KBM-7 (cell line): ENCODE measurements at regions not wholly inside any gene's neighbourhood (a gene's known extent, or its start where the extent isn't known, plus 50 kb on each side); places are given as distances from the start of the nearest gene placed in this dataset.

ENCODE experiments used
- DNase-seq: peaks from one replicate; pipeline ENCODE4 v3.0.0-alpha.2; 2015
- in situ Hi-C: fragments of 300-500 bp; cut with MboI; formaldehyde crosslinking; loops from 2 replicates; pipeline ENCODE4 v1.14.3; 2020; ENCODE audit warnings: low sequenced_read_pairs, low pct_unique_long_range_greater_than_20kb, mixed read lengths

DNA sequence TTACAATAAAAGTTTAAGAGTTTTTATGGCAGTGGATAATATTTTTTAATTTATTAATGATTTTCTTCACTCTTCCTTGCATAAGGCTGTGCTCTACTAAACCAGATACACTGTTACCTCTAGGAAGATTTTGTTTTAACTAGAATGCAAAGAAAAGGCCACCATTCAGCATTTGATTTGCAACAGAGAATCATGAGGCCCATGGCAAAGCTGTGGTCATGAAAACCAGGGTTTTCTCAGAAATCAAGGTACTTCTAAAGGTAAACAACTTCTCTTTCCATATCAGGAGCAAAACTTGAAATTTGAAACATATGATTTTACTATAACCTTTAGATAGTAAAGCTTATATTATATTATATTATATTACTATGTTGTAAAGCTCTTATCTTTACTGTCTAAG, 94.4 kb downstream of the FAM76B start:
- in situ Hi-C loops = no loop called here
- DNase-seq = no peak

DNA sequence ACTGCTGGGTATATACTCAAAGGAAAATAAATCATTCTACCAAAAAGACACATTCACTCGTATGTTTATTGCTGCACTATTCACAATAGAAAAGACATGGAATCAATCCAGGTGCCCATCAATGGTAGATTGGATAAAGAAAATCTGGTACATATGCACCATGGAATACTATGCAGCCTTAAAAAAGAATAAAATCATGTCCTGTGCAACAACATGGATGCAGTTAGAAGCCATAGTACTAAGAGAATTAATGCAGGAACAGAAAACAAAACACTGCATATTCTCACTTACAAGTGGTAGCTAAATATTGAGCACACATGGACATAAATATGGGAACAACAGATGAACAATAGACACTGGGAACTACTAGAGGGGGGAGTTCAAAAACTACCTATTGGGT, 96.3 kb downstream of the FAM76B start:
- in situ Hi-C loops = no loop called here
- no peak for DNase-seq

DNA sequence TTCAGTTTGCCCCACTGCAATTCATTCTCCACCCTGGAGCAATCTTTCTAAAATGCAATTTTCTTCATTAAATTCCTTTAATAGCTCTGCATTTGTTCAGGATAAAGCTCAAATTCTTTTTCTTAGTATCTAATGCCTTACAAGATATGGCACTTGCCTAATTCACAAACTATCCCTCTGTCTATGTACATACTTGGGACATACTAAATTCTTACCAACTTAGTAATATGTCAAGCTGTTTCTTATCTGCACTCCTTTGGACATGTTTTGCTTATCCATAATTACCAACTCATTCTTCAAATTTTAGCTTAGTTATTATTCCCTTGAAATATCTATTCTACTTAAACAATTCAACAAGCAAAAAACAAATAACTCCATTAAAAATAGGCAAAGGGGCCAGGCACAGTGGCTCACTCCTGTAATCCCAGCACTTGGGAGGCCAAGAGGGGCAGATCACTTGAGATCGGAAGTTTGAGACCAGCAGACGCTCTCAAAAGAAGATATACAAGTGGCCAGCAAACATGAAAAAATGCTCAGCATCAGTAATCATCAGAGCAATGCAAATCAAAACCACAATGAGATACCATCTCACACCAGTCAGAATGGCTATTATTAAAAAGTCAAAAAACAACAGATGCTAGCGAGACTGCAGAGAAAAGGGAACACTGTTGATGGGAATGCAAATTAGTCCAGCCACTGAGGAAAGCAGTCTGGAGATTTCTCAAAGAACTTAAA, 96.9 kb downstream of the FAM76B start:
- DNase-seq = no peak
- in situ Hi-C loops = no loop called here

DNA sequence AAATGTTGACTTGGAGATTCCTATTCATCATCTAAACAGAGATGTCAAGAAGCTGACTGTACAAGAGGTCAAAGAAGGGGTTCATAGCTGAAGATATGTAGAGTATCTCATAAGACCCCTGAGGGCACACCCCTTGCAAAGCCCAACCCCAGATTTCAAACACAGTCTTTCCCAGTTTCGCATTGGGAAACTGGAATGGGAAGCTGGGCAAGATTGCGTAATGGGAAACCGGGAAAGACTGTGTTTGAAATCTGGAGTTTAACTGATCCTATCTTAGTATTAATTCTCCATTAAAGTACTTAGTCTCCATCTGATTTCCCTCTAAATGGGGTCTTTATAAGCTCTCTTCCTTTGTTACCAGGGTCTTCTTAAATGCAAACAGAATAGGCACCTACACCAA, 99.5 kb downstream of the FAM76B start:
- DNase-seq = no peak
- in situ Hi-C loops = no loop called here

DNA sequence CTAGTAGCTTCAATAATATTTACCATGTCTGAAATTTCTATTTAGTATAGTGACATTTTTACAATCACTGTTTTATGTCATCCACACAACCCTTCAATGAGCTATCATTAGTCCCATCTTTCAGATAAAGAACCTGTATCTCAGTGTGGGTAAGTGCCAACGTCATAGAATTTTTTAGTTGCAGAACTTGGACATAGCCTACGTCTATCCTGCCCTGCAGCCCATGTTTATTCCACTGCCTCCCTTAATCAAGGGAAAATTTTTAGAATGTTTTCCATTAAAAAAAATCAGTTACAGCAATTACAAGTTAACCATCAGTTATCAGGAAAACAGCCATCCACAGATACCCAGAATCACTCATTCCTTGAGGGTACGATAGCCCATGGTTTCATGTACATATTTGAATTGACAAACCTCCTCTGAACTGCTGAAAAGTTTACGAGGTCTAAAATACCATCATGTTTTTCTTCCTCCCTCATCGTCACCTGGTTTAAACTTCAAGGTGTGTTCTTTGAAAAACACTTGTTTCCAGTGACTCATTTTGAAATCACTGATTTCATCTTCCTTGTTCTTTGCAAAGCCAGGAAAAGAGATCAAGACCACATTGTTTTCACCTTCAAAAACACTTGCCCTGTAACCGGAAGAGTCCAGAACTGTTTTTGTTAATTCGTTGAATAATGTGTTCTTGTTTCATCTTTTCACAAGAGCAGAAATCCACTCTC, 100.9 kb downstream of the FAM76B start:
- DNase-seq = no peak
- in situ Hi-C loops = no loop called here

DNA sequence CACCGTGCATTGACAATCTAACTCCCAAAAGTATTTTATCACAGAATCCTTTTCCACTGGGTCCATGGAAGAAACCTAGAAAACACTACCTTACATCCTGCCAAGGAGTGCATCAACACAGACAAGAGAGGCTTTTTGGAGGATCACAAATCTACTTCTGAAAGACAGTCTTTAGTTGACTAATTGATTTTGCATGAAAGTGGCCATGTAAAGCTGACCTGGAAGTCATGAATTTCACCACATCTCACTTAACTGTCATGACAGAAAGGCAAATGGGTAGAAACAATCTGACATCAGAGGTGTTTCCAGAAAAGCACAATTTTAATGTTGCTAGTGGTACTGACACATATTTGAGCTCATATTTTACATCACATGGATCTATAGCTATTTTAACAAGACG, 101.6 kb downstream of the FAM76B start:
- in situ Hi-C loops = no loop called here
- no peak for DNase-seq

DNA sequence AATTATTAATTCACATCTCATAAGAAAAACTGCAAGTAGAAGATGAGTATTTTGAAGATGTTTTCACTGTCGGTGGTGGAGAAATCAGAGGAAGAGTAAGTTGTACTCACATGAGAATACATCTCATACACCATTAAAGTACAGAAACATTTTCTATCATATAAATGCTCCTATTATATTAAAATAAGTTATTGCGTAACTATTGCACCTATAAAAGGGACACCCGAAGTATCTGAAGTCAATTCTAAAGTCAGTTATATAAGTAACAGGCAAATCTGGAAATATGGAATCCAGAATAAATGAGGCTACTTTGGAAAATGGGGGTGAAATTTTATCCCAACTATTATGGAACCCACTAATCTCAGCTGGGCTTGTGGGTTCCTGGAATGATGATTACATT, 103.3 kb downstream of the FAM76B start:
- DNase-seq = no peak
- in situ Hi-C loops = no loop called here

DNA sequence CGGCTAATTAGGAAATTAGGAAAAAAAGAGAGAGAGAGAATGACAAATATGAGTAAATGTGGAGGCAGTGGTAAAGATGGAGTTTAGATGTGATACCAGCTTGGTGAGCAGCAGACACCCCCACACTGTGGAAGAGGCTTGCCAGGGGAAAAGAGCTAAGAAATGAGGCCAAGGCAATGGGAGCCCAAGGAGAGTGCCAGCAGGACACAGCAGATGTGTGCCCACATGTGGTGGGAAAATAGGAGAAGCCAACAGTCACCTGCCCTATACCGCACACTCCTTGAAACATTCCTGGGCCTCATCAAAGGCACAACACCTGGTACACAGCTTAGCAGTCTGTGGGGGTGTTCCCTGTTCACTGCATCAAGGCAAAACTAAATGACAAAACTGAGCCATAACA, 104.9 kb downstream of the FAM76B start:
- DNase-seq = no peak
- in situ Hi-C loops = no loop called here

DNA sequence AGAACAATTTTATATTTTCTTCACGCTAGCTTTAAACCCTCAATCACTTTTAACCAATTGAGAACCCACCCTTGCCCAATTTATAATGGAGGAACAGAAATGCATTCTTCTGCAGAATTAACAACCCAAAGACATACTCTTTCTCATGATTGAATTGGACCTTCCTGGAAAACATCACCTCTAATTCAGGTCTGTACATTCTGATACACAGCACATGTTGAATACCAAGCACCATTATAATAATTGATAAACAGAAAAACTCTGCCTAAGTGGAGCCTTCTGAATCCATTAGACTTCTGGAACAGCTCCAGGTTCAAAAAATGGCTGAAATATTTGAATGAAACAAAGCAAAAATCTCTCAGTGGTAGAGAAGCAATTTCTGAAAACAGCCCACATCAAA, 105.4 kb downstream of the FAM76B start:
- in situ Hi-C loops = no loop called here
- no peak for DNase-seq

DNA sequence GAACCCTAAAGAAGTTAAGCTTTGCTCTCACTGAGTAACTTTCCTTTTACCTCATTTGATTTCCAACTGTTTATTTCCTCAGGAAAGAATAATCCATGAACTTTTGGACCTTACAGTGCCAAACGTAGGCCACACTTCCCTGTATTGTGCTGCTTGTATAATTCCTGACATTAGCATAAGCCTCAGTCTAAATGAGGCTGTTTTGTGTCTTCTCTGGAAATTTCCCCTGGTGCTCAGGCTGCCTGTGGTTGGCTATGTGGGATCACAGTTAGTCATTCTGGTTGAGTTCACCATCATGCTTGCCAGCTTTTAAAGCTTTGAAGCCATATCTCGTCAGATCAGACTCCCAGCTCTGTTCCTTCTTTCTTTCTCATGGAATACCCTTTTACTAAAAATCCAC, 107.0 kb downstream of the FAM76B start:
- in situ Hi-C loops = no loop called here
- DNase-seq = no peak

DNA sequence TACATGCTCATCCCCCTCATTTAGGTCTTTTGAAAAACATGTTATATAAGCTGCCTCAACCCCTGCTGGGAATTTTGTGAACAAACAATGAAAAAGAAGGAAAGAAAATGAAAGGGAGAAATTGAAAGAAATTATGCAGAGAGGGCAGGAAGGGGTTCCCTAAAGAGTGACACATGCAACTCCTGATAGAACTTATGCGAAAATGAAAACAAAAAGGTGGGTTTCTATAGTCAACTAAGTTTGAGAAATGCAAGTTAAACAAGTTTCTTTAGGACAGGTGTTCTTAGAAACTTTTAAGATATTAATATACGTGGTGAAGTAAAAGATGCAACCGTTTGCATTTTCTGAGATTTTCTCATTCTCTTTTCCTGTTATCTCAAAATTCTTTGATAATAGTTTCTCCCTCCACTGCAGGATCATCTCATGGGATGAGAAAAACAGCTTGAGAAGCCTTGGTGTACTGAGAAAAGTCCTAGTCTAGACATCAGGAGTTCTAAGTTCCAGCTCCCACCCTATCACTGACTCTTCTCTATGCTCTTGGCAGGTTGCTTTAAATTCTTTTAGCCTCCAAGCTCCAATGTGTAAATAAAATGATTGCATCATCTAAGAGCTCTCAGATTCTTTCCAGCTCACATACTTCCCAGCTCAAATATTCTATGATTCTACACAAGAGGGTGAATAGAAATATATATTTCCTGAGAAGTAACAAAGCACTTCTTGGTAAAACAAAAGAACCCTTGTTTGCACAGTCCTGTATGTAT, 109.2 kb downstream of the FAM76B start:
- no peak for DNase-seq
- in situ Hi-C loops = no loop called here

DNA sequence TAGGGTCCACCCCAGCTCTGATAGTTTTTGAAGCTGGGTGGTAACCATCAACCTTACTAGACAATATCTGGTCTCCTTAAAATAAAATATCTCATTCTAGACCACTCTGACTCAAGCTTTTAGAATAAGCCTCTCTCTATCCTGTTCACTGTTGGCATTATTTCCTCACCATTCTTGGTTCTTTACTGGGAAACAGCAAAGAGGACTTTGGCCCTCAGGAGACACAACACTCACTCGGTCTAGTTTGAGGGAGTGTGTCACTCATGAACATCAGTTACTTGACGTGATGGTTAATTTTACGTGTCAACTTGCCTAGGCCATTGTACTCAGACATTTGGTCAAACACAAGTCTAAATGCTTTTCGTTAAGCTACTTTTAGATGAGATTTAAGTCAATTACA, 110.6 kb downstream of the FAM76B start:
- in situ Hi-C loops = no loop called here
- DNase-seq = no peak

DNA sequence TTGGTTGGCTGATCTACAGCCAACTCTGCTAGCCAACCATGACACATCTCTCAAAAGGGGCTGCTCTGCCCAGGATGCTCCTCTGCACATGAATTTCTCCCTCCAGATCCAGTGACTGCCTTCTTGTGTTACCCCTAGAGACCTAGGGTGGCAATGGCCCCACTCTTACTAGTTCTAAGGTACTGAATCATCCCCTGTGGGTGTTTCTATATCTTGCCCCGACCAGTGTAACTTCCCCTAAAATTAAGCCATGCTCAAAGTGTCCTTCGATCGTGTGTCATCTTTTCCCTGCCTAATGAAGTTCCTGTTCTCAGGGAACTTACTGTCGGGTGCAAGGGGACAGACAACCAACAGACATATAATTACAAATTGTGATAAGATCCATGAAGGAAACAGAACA, 113.3 kb downstream of the FAM76B start:
- in situ Hi-C loops = no loop called here
- DNase-seq = no peak

DNA sequence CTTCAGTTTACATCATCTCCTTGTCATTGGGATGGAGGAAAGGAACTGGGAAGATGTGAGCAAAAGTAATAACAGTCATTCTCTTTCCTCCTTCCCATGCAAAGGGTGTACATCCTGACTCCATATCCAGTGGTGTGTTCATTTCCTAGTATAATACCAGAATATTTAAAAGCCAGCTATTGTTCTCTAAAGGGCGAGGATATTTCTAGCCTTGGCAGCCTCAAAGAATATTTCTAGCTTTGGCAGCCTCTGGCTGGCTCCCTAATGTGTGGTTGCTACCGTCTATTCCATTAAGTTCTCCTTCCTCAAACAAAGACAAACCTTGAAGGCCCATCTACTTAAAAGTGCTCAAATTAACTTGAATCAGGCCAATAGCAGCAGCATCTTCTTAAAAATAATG, 114.0 kb downstream of the FAM76B start:
- in situ Hi-C loops = no loop called here

DNA sequence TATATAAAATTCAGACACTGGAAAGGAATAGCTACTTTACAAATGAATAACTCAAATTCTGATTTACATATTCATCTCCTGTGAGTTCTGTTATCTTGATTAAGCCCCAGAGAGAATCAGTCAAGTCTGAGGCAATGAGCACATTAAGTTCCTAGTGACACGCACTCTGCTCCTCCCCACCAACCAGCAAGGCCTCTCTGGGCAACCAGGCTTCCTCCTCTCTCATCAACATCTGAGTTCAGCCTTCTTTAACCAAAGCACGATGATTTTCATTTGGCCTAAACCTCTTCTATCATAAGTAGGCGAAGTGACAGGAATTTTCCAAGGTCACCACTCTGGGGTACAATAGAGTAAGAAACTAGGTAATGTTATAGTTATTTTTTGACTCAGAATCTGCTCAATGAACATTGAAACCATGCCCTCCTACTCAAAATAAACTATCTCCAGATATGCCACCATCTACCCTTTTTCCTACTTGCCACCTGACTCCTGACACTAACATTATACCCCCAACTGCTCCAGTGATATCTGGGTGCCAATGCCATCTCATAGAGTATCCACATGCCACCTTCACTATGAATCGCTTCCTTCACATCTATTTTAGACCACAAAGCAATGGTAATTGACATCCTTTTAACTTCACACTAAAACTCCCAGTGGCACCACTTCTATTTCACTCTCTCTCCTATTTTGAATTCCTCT, 114.8 kb downstream of the FAM76B start:
- no peak for DNase-seq
- in situ Hi-C loops = no loop called here

More for the DNA sequence above, 114.0 kb downstream of the FAM76B start:
- no peak for DNase-seq

DNA sequence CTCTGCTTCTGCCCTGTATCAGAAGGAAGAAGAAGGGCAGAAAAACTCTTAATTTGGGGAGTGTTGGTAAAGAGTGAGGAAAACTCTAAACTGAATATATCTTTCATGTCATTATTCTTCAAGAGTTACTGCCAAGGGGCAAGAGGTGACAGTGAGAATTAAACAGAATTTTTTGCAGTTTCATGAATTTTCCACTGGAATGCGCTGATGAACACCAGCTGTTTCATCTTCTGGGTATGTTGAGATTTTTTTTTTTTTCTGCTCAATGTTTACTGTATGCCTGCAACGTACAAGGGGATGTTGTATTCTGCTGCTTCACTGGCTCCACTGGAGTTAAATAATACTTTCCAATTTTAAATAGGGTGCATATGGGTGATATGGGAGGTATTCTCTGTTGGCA, 117.8 kb downstream of the FAM76B start:
- DNase-seq = no peak
- in situ Hi-C loops = no loop called here

DNA sequence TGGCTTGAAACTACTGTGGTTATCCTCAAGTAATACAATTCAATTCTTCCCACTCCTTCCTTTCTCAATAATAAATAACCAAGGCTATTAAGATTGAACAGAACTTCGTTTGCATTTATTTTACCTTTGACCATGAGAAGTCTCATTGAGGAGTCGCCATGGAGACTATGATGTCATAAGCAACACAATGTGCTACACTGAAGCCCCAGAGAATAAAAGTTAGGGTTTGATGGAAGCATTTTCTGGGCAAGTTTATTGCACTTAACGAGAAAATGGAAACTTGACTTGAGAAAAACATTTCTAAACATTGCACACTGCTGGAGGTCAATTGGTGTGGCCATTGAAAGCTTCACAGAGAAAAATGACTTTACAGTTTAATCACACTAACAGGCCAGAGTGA, 121.5 kb downstream of the FAM76B start:
- in situ Hi-C loops = no loop called here
- no peak for DNase-seq

DNA sequence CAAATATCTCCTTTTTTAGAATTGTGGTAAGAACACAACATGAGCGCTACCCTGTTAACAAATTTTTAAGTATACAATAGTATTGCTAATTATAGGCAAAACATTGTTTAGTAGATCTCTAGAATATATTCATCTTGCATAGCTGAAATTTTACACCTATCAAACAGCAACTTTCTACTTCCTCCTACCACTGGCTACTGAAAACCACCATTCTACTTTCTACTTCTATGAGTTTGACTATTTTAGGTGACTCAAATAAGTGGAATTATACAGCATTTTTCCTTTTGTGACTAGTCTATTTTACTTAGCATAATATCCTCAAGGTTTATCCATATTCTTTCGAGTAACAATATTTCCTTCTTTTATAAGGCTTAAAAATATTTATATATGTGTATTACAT, 128.4 kb downstream of the FAM76B start:
- in situ Hi-C loops = no loop called here
- DNase-seq = no peak

DNA sequence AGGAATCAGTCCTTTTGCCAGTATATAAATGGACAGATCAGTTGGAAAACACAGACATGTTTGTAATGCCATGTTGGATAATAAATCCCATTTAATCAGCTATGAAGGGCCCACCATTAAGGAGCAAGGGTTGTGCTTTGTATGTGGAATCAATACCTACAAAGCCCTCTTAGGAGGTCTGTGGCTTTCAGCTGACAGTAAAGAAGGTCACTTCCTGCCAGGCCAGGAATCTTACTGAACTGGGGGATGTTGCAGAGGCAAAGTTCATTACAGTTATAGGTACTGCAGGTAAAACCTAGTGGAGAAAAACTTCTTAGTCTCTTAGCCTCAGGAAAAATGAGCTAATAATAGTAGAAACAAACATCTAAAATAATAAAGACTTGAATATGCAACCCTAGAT, 129.5 kb downstream of the FAM76B start:
- DNase-seq = no peak
- in situ Hi-C loops = no loop called here

DNA sequence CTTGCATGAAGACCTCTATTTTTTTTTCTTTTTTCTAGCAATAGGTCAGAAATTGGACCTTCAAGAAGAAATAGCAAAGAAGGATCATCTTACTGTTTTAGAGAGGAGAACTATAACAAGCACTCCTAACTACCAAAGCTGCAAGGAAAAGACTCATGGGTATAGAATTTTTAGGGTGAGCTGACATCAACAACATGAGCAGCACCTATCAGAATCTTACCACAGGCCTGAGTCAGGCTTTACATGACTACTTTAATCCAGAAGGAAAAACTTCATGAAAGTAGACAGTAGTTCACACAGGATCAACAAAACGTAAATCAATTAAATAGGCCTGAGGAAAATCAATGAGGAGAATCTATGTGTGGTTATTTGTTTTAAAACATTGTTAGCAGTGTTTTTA, 130.5 kb downstream of the FAM76B start:
- in situ Hi-C loops = no loop called here
- no peak for DNase-seq
